ENCODE measurements at regions not wholly inside any gene's neighbourhood (a gene's known extent, or its start where the extent isn't known, plus 50 kb on each side); places are given as distances from the start of the nearest gene placed in this dataset.

GRCh38 chr7:24135003-24135817, 148.8 kb upstream of the NPY start:
- no peak overlapping the region for H2BK15ac ChIP-seq (ENCODE audit: low read depth, poor library complexity, severe bottlenecking)
- no peak overlapping the region for H4K91ac ChIP-seq (ENCODE audit: low read length)
- no peak overlapping the region for H3K23ac ChIP-seq (ENCODE audit: low read length in 2 of 2)
- H2AFZ ChIP-seq (ENCODE audit: low read depth, low read length), result no peak overlapping the region
- H3K4me1 ChIP-seq (ENCODE audit: control insufficient read depth, insufficient read depth, low read depth, low read length), result no peaks in the 10 kb centered on the region
- no peak overlapping the region for H3K4me3 ChIP-seq (ENCODE audit: insufficient read depth in 1 of 2, low read depth in 1 of 2, low read length in 2 of 2)
- H3K36me3 ChIP-seq (ENCODE audit: control insufficient read depth in 1 of 2, insufficient read depth in 2 of 2, low read depth in 1 of 2, low read length in 2 of 2), result no peaks in the 10 kb centered on the region
- no peaks in the 10 kb centered on the region for H3K9me3 ChIP-seq (ENCODE audit: control insufficient read depth, low read length)
- DNase-seq, result no peak
- H2BK12ac ChIP-seq (ENCODE audit: low read length in 2 of 2), result no peak overlapping the region
- no peaks in the 10 kb centered on the region for H3K79me1 ChIP-seq (replicated peaks; ENCODE audit: low read length, poor library complexity, severe bottlenecking)
- no peak overlapping the region for H2BK120ac ChIP-seq (ENCODE audit: low read depth, low read length)
- 89% methylated on average over 4 of the region's 4 CpGs for WGBS
- H4K8ac ChIP-seq (ENCODE audit: low read length), result no peak overlapping the region
- no peaks in the 10 kb centered on the region for H3K27me3 ChIP-seq (ENCODE audit: control insufficient read depth in 1 of 2, insufficient read depth in 1 of 2, low read length in 2 of 2)
- H3K18ac ChIP-seq (ENCODE audit: low read depth in 1 of 2, low read length in 2 of 2), result no peak overlapping the region
- no peak overlapping the region for H2AK5ac ChIP-seq (ENCODE audit: low read length, severe bottlenecking)
- H3K27ac ChIP-seq (ENCODE audit: low read length, poor library complexity, severe bottlenecking), result no peak overlapping the region
- no peak overlapping the region for H2BK5ac ChIP-seq (ENCODE audit: low read depth, low read length, poor library complexity, severe bottlenecking)
- no peak overlapping the region for H3K4me2 ChIP-seq (ENCODE audit: low read length, poor library complexity, severe bottlenecking)
- H3K4ac ChIP-seq (ENCODE audit: low read depth in 1 of 2, low read length in 2 of 2), result no peak overlapping the region
- no peak overlapping the region for H3K14ac ChIP-seq (ENCODE audit: low read length in 2 of 2)
- no peak overlapping the region for H3K9ac ChIP-seq (ENCODE audit: low read length)

GRCh38 chr7:24137338-24137737, 146.7 kb upstream of the NPY start:
- no peak overlapping the region for H3K4ac ChIP-seq (ENCODE audit: low read depth in 1 of 2, low read length in 2 of 2)

GRCh38 chr7:24138343-24138742, 145.6 kb upstream of the NPY start:
- no peak overlapping the region for H4K91ac ChIP-seq (ENCODE audit: low read length)
- no peak overlapping the region for H2AFZ ChIP-seq (ENCODE audit: low read depth, low read length)
- H2BK5ac ChIP-seq (ENCODE audit: low read depth, low read length, poor library complexity, severe bottlenecking), result no peak overlapping the region
- no peaks in the 10 kb centered on the region for H3K79me1 ChIP-seq (replicated peaks; ENCODE audit: low read length, poor library complexity, severe bottlenecking)
- no peaks in the 10 kb centered on the region for H3K4me1 ChIP-seq (ENCODE audit: control insufficient read depth, insufficient read depth, low read depth, low read length)
- no peaks in the 10 kb centered on the region for H3K9me3 ChIP-seq (ENCODE audit: control insufficient read depth, low read length)
- no peak overlapping the region for H2AK5ac ChIP-seq (ENCODE audit: low read length, severe bottlenecking)
- no peak overlapping the region for H2BK15ac ChIP-seq (ENCODE audit: low read depth, poor library complexity, severe bottlenecking)
- H3K14ac ChIP-seq (ENCODE audit: low read length in 2 of 2), result no peak overlapping the region
- H3K36me3 ChIP-seq (ENCODE audit: control insufficient read depth in 1 of 2, insufficient read depth in 2 of 2, low read depth in 1 of 2, low read length in 2 of 2), result no peaks in the 10 kb centered on the region
- H3K27me3 ChIP-seq (ENCODE audit: control insufficient read depth in 1 of 2, insufficient read depth in 1 of 2, low read length in 2 of 2), result no peaks in the 10 kb centered on the region
- no peak overlapping the region for H2BK120ac ChIP-seq (ENCODE audit: low read depth, low read length)
- H3K18ac ChIP-seq (ENCODE audit: low read depth in 1 of 2, low read length in 2 of 2), result no peak overlapping the region
- no peak overlapping the region for H3K4me3 ChIP-seq (ENCODE audit: insufficient read depth in 1 of 2, low read depth in 1 of 2, low read length in 2 of 2)
- DNase-seq, result peak; percentile 12
- no peak overlapping the region for H3K9ac ChIP-seq (ENCODE audit: low read length)
- H3K23ac ChIP-seq (ENCODE audit: low read length in 2 of 2), result no peak overlapping the region
- no peak overlapping the region for H3K4me2 ChIP-seq (ENCODE audit: low read length, poor library complexity, severe bottlenecking)
- H3K27ac ChIP-seq (ENCODE audit: low read length, poor library complexity, severe bottlenecking), result no peak overlapping the region
- no peak overlapping the region for H2BK12ac ChIP-seq (ENCODE audit: low read length in 2 of 2)
- no peak overlapping the region for H3K4ac ChIP-seq (ENCODE audit: low read depth in 1 of 2, low read length in 2 of 2)
- no peak overlapping the region for H4K8ac ChIP-seq (ENCODE audit: low read length)

More at GRCh38 chr7:24137338-24137737, 146.7 kb upstream of the NPY start:
- H3K27me3 ChIP-seq (ENCODE audit: control insufficient read depth in 1 of 2, insufficient read depth in 1 of 2, low read length in 2 of 2), result no peaks in the 10 kb centered on the region
- H3K14ac ChIP-seq (ENCODE audit: low read length in 2 of 2), result no peak overlapping the region
- H4K91ac ChIP-seq (ENCODE audit: low read length), result no peak overlapping the region
- no peak overlapping the region for H3K4me2 ChIP-seq (ENCODE audit: low read length, poor library complexity, severe bottlenecking)
- no peak overlapping the region for H2BK5ac ChIP-seq (ENCODE audit: low read depth, low read length, poor library complexity, severe bottlenecking)
- no peaks in the 10 kb centered on the region for H3K4me1 ChIP-seq (ENCODE audit: control insufficient read depth, insufficient read depth, low read depth, low read length)
- H3K23ac ChIP-seq (ENCODE audit: low read length in 2 of 2), result no peak overlapping the region
- no peak overlapping the region for H2AK5ac ChIP-seq (ENCODE audit: low read length, severe bottlenecking)
- no peak overlapping the region for H2BK12ac ChIP-seq (ENCODE audit: low read length in 2 of 2)
- H3K4me3 ChIP-seq (ENCODE audit: insufficient read depth in 1 of 2, low read depth in 1 of 2, low read length in 2 of 2), result no peak overlapping the region
- no peak overlapping the region for H3K9ac ChIP-seq (ENCODE audit: low read length)
- H3K79me1 ChIP-seq (replicated peaks; ENCODE audit: low read length, poor library complexity, severe bottlenecking), result no peaks in the 10 kb centered on the region
- no peak overlapping the region for H2AFZ ChIP-seq (ENCODE audit: low read depth, low read length)
- 89% methylated on average over 3 of the region's 3 CpGs for WGBS
- H3K9me3 ChIP-seq (ENCODE audit: control insufficient read depth, low read length), result no peaks in the 10 kb centered on the region
- H3K36me3 ChIP-seq (ENCODE audit: control insufficient read depth in 1 of 2, insufficient read depth in 2 of 2, low read depth in 1 of 2, low read length in 2 of 2), result no peaks in the 10 kb centered on the region
- no peak for DNase-seq
- H2BK120ac ChIP-seq (ENCODE audit: low read depth, low read length), result no peak overlapping the region
- no peak overlapping the region for H4K8ac ChIP-seq (ENCODE audit: low read length)
- no peak overlapping the region for H3K27ac ChIP-seq (ENCODE audit: low read length, poor library complexity, severe bottlenecking)
- no peak overlapping the region for H3K18ac ChIP-seq (ENCODE audit: low read depth in 1 of 2, low read length in 2 of 2)
- no peak overlapping the region for H2BK15ac ChIP-seq (ENCODE audit: low read depth, poor library complexity, severe bottlenecking)

- H3K36me3 ChIP-seq (ENCODE audit: control insufficient read depth in 1 of 2, insufficient read depth in 2 of 2, low read depth in 1 of 2, low read length in 2 of 2), result no peaks in the 10 kb centered on the region
- no peak overlapping the region for H2BK5ac ChIP-seq (ENCODE audit: low read depth, low read length, poor library complexity, severe bottlenecking)
- H3K4me2 ChIP-seq (ENCODE audit: low read length, poor library complexity, severe bottlenecking), result no peak overlapping the region
- no peak overlapping the region for H3K4ac ChIP-seq (ENCODE audit: low read depth in 1 of 2, low read length in 2 of 2)
- no peak overlapping the region for H3K9ac ChIP-seq (ENCODE audit: low read length)
- no peaks in the 10 kb centered on the region for H3K79me1 ChIP-seq (replicated peaks; ENCODE audit: low read length, poor library complexity, severe bottlenecking)
- H3K4me1 ChIP-seq (ENCODE audit: control insufficient read depth, insufficient read depth, low read depth, low read length), result no peaks in the 10 kb centered on the region
- no peak overlapping the region for H3K23ac ChIP-seq (ENCODE audit: low read length in 2 of 2)
- H3K27ac ChIP-seq (ENCODE audit: low read length, poor library complexity, severe bottlenecking), result no peak overlapping the region
- WGBS, result 86% methylated on average over 3 of the region's 4 CpGs
- H3K9me3 ChIP-seq (ENCODE audit: control insufficient read depth, low read length), result no peaks in the 10 kb centered on the region
- no peak overlapping the region for H2AK5ac ChIP-seq (ENCODE audit: low read length, severe bottlenecking)
- no peaks in the 10 kb centered on the region for H3K27me3 ChIP-seq (ENCODE audit: control insufficient read depth in 1 of 2, insufficient read depth in 1 of 2, low read length in 2 of 2)
- no peak overlapping the region for H3K14ac ChIP-seq (ENCODE audit: low read length in 2 of 2)
- H3K4me3 ChIP-seq (ENCODE audit: insufficient read depth in 1 of 2, low read depth in 1 of 2, low read length in 2 of 2), result no peak overlapping the region
- DNase-seq, result no peak
- no peak overlapping the region for H3K18ac ChIP-seq (ENCODE audit: low read depth in 1 of 2, low read length in 2 of 2)
- no peak overlapping the region for H4K8ac ChIP-seq (ENCODE audit: low read length)
- no peak overlapping the region for H2BK120ac ChIP-seq (ENCODE audit: low read depth, low read length)
- no peak overlapping the region for H2AFZ ChIP-seq (ENCODE audit: low read depth, low read length)
- H2BK12ac ChIP-seq (ENCODE audit: low read length in 2 of 2), result no peak overlapping the region
- no peak overlapping the region for H4K91ac ChIP-seq (ENCODE audit: low read length)
- H2BK15ac ChIP-seq (ENCODE audit: low read depth, poor library complexity, severe bottlenecking), result no peak overlapping the region
These were observed 144.0 kb upstream of the NPY start for GRCh38 chr7:24140001-24140400.

Measured in mesenchymal stem cell (in vitro differentiated cells and primary cell).